KOPT-K1 (cell line): ENCODE measurements at regions not wholly inside any gene's neighbourhood (a gene's known extent, or its start where the extent isn't known, plus 50 kb on each side); places are given as distances from the start of the nearest gene placed in this dataset.

Experiments
- H3K27ac ChIP-seq: fragments of 200-600 bp; sonication (generic); 2 replicates; pipeline ENCODE4 v1.5.1; 2016; ENCODE audit warnings: antibody characterized with exemption, mild to moderate bottlenecking, low read depth, low read length; ENCODE audit not compliant: poor library complexity, severe bottlenecking
- H3K36me3 ChIP-seq: fragments of 200-600 bp; sonication (generic); 2 replicates; pipeline ENCODE4 v1.5.1; 2017; ENCODE audit warnings: antibody characterized with exemption, mild to moderate bottlenecking, low read length, moderate library complexity; ENCODE audit not compliant: insufficient read depth
- H3K9me3 ChIP-seq: fragments of 200-600 bp; sonication (generic); 2 replicates; pipeline ENCODE4 v1.5.1; 2017; ENCODE audit warnings: antibody characterized with exemption, low read length, mild to moderate bottlenecking; ENCODE audit not compliant: insufficient read depth, poor library complexity, severe bottlenecking

GRCh38 chr3:152192050-152192449, 76.7 kb upstream of the MBNL1 start:
- Histone ChIP-seq H3K36me3 (no peaks in the 10 kb centered on the region), H3K27ac (peak overlapping the region; percentile 87), H3K9me3 (no peaks in the 10 kb centered on the region)

DNA sequence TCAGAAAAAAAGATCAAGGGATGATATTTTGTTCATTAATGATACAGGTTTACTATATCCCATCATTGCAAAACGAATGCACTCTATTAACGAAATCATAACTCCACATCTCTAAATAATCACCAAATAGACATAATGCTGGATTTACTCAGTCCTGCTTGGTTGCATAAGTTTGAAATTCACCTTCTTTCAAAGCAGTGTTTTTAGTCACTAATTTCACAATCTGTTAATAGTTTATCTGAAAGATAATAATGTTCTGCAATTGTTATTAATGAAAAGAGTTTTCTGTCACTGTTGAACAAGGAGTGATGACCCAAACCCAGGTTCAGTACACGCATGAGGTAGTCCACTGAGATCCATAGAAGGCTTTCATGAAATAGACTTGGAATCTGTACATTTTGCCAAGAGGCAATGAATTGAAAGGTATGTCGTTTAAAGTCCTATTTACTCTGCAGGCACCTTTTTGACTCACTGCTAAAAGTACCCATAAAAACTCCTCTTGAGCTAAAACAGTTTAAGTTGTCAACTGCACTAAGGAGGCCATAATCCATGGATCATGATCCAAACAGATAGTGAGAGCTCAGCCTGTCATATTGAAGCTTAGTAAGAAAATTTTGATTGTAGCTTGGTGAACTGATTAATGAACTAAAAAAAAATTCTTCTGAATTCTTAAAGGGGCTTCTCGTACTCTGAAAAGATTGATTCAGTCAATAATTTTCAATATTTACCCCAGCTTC, 75.6 kb upstream of the MBNL1 start:
- Histone ChIP-seq H3K27ac (peak overlapping the region; percentile 87), H3K9me3 (no peaks in the 10 kb centered on the region), H3K36me3 (no peaks in the 10 kb centered on the region)

- Histone ChIP-seq H3K9me3 (no peaks in the 10 kb centered on the region), H3K36me3 (no peaks in the 10 kb centered on the region), H3K27ac (peak overlapping the region; percentile 87)
These were observed 75.0 kb upstream of the MBNL1 start for GRCh38 chr3:152193673-152194267.

DNA sequence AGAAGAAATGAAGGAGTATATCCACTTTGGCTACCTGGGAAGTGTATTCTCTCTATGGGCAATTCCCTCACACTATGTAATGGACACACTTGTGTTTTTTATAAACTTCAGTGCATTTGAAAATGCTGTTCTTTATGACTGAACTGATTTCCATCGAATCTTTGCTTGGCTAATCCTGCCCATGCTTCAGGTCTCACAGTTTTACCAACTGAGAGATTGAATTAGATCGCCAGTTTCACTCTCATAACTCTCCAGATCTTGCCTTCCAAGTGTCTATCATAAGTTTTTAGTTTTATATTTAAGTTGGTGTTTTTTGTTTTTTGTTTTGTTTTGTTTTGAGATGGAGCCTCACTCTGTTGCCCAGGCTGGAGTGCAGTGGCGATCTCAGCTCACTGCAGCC, 73.5 kb upstream of the MBNL1 start:
- peak overlapping the region; percentile 87 for H3K27ac ChIP-seq
- H3K36me3 ChIP-seq = no peaks in the 10 kb centered on the region
- no peaks in the 10 kb centered on the region for H3K9me3 ChIP-seq

- Histone ChIP-seq H3K27ac (peak overlapping the region; percentile 87), H3K36me3 (no peaks in the 10 kb centered on the region), H3K9me3 (no peaks in the 10 kb centered on the region)
These were observed 71.9 kb upstream of the MBNL1 start for GRCh38 chr3:152196782-152197181.

GRCh38 chr3:152197451-152197850, 71.3 kb upstream of the MBNL1 start:
- no peaks in the 10 kb centered on the region for H3K9me3 ChIP-seq
- no peaks in the 10 kb centered on the region for H3K36me3 ChIP-seq
- peak overlapping the region; percentile 87 for H3K27ac ChIP-seq

- H3K27ac ChIP-seq = peak overlapping the region; percentile 87
- H3K9me3 ChIP-seq = no peaks in the 10 kb centered on the region
- H3K36me3 ChIP-seq = no peaks in the 10 kb centered on the region
These were observed 70.8 kb upstream of the MBNL1 start for GRCh38 chr3:152197937-152198336.

DNA sequence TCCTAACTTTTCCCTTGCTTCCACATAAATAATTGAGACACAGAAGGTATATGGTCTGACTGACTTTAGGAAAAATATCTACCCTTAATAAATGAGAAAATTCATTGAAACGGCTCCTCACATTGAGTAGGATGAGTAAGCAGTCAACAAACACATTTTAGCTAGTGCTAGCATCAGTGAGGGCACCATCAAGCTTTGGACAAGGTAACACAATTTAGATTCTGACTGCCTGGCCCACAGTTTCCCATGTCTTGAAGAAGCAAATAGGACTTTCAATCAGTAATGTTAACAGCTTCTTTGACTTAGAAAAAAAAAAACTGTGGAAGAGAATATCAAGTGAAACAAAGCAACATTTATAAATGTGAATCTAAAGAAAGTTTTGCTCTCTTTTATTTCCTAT, 70.1 kb upstream of the MBNL1 start:
- no peaks in the 10 kb centered on the region for H3K36me3 ChIP-seq
- peak overlapping the region; percentile 87 for H3K27ac ChIP-seq
- H3K9me3 ChIP-seq = no peaks in the 10 kb centered on the region

DNA sequence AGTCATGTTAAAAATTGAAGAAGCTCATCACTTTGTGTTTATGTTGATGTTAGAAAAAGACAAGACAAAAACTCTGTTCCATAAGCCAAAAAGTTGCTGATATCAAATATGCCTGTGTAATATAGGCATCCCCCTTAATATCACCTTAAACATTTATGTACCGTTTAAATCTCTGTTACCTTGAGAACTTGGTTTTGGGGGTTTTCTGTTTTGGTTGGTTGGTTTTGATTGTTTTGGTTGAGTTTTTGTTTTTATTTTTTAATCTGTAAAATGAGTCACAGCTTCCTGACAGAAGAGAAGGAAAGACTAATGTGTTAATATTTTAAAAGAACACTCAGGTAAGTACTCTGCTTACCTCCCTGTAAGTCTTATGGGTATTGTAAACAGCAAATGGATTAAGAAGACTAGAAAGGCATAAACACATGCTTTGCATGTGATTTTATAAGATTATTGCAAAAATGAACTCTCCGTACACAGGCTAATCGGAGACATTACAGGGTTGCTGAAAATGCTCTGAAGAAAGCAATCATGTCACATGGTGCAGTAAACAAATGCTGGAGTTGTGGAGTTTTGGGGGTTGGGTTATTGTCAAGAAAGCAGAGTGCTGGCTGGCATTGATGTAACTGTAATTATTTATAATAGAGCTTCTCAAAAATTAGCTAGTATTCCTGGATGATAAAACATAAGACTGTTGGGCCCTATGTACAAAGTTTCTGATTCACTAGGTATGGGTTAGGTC, 69.5 kb upstream of the MBNL1 start:
- Histone ChIP-seq H3K36me3 (no peaks in the 10 kb centered on the region), H3K9me3 (no peaks in the 10 kb centered on the region), H3K27ac (peak overlapping the region; percentile 87)

- Histone ChIP-seq H3K36me3 (no peaks in the 10 kb centered on the region), H3K9me3 (no peaks in the 10 kb centered on the region), H3K27ac (peak overlapping the region; percentile 87)
These were observed 68.0 kb upstream of the MBNL1 start for GRCh38 chr3:152200476-152201420.

DNA sequence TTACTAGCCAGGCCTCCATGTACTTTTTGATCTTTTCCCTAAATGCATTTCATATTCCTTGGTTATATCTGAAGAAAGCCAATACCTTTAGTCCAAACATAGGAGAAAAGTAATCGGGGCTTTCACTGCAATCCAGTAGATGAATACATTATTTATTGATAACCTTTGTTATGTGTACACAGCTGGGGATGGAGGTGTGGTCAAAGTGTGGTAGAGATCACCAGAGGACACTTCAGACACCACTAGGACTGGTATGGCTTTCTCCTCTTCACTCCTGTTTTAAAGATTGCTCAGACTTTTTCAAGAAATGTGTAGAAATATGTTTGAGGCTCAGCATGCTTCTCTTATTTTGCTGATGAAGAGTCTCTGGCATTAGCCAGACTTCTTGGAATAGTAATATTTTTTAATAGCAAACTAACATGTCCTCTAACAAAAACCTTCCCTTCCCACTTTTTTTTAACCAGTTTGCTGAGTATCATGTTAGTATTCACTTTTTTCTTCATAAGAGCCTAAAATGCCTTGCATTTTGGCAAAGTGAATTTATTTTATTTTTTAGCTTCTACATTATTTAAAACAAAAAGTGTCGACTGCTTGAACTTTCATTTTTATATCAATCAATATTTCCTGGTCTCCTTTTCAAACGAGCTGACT, 65.6 kb upstream of the MBNL1 start:
- H3K36me3 ChIP-seq = no peaks in the 10 kb centered on the region
- peak overlapping the region; percentile 87 for H3K27ac ChIP-seq
- H3K9me3 ChIP-seq = no peaks in the 10 kb centered on the region

DNA sequence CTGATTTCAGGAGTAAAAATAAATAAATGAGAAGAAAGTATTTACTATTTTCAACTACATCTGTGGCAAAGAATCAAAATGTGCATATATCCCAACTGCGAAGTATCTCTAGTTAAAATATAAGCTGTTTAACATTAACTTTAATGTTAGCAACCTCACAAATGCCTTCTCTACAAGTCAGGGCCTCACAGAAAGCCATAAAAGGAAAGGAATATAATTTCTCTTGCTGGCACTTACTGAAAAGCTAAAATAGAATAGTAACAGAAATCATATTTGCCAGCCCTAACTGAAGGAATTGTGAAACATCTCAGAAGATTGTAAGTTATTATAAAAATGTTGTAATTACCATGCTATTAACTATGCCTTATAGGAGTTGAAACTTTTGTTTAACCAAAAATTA, 65.1 kb upstream of the MBNL1 start:
- H3K36me3 ChIP-seq = no peaks in the 10 kb centered on the region
- H3K9me3 ChIP-seq = no peaks in the 10 kb centered on the region
- H3K27ac ChIP-seq = peak overlapping the region; percentile 87

- Histone ChIP-seq H3K36me3 (no peaks in the 10 kb centered on the region), H3K9me3 (no peaks in the 10 kb centered on the region), H3K27ac (peak overlapping the region; percentile 87)
These were observed 64.5 kb upstream of the MBNL1 start for GRCh38 chr3:152204218-152204617.

DNA sequence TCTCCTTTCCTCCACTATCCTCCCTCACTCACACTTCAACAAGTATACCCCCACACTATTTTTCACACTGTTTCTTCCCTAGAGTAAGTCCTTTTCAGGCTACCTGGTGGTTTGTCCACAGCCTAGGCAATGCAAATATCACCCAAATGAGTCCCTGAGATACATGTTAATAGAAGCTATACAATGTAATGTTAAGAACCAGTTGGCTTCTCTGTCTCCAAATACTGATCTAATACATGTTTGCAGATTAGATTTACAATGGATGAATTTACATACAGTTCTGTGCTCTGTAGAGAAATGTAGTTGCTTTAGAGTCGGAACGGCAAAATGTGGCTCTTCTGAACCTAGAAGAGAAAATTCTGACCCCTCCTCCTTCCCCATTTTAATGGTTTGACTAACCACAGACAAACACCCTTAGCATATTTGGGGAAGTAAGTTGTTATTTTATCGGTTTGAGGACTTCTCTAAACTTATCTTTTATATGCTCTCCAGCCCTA, 63.6 kb upstream of the MBNL1 start:
- no peaks in the 10 kb centered on the region for H3K9me3 ChIP-seq
- H3K27ac ChIP-seq = peak overlapping the region; percentile 87
- no peaks in the 10 kb centered on the region for H3K36me3 ChIP-seq
